GM19099 (cell line): ENCODE measurements at regions not wholly inside any gene's neighbourhood (a gene's known extent, or its start where the extent isn't known, plus 50 kb on each side); places are given as distances from the start of the nearest gene placed in this dataset.

ENCODE experiments used
- POLR2A ChIP-seq: IDR thresholded peaks from 3 replicates; pipeline ENCODE4 v1.6.1; 2011; ENCODE audit warnings: low read depth; ENCODE audit not compliant: insufficient read length; ENCODE audit errors: extremely low read depth

DNA sequence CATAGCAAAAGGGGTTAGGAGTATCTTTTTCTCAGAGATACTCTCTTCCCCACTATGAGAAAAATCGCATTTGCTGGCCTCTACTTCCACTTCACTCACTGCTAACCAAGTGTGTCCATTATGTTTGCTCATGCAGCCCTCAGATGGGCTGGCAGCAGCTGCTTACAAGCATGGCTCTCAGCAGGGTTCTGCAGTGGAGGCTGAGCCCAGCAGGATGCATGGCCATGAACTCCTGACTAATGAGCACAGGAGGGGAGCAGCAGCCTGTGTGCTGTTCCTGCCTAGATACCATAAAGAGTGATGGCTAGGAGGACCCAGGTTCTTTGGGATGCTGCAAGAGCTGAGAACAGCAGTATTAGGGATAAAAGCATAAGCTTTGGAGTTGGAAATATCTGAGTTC lies 316.9 kb upstream of the THSD7B start:
- no peak for TF ChIP-seq POLR2A

DNA sequence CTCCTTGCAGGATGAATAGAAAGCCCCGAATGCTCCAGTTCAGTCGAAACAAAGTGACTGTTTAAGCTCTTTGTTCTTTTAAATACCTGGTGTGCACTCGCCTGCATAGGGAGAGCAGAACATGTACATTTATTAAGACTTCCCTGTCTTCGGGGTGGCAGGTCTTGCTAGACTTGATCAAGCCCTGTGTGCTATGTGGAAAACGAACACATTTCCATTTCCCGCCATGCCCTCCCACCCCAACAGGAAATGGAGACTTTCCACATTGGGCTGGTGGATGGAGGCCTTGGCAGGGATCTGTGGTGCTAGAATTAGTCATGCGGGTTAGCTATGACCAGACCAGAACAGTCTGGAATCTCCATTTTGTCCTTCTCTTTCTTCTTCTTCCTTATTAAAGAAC lies 321.0 kb upstream of the THSD7B start:
- TF ChIP-seq POLR2A = no peak

DNA sequence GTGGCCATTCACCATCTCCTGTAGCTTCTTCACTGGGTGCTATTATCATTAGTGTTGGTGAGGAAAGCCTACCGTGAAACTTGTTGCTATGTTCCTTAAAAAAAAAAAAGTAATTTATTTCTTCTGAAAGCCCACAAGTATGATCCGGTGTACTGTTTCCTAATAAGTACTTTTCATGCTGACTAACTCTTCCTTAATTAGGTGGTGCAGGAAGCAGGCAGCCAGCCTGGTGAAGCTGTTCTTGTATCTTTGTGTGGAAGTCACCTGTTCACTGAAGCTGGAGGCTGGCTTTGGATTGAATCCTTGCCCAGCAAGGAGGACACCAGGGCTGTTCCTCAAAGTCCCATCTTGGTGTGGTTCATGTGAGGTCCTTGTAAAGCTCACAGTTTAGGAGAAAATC lies 321.7 kb upstream of the THSD7B start:
- no peak for TF ChIP-seq POLR2A

DNA sequence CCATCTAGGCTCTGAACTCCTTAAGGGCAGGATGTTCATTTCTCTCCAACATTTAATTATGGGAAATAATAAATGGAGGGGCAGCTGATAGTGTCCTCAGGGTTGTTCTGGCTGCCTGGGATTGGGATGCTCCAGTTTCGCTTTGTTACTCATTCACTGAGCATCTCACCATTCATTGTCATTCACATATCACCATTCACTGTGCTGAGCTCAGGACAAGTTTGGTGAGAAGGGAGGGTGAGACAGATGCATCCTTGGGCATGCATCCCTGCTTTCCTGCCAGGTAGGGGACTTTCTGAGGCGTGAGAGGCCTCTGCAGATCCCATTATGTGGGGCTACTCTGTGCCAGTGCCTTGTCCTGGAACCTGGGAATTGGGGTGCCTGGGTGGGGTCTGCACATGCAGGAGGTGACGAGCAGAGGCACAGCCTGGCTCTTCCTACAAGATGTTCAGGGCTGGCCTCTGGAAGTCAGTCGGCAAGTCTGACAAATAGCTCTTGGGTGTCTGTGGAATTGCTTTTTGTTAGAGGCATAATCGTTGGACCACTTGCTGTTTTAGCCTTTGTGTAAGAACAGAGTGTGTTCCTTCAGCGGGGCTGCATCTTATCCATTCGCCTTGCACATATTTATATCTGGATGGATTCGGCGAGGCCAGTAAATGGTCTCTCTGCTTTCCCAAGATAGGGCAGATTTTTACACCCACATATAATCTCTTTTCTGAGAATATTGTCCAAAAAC lies 323.2 kb upstream of the THSD7B start:
- TF ChIP-seq POLR2A = no peak

DNA sequence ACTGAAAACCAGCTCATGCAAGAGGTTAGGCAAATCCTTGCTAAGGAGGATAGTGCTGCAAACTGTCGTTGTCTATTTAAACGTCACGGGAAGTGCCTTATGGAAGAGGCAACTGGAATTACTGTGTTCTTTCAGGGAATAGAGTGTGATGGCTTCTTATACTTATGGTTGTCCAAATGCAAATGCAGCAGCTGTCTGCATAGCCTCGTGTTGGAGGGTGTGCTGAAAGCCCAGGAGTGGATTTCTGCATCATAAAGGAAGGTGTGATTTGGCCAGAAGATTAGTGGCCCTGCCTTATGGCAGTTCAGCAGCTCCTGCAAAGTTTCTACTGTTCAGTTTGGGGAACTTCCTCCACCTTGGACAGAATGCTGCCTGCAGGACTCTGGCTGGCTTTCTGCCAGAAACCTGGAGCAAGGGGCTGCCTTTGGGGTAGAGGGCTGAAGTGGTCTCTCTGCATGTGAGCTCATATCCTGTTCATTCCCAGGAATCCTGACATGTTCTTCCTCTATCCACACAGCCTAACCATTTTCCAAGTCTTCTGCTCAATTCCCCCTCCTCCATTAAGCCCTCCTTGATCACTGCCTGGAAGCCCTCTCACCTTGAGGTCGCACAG lies 321.2 kb upstream of the CXCR4 start:
- TF ChIP-seq POLR2A = no peak

DNA sequence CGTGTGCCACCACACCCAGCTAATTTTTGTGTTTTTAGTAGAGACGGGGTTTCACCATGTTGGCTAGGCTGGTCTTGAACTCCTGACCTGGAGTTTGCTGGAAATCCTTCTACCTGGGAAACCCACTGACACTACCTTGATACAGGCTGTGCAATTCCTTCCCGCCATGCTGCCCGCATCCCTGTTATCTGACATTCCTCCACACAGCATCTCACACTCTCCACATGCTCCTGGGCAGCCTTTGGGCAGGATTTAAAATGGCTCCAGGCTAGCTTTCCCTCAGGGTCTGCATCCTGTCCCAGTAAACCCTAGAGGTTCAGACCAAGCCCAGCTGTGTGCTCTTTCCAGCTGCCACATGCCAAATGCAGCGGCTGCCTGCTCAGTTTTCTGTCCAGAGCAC lies 319.5 kb upstream of the CXCR4 start:
- no peak for TF ChIP-seq POLR2A

DNA sequence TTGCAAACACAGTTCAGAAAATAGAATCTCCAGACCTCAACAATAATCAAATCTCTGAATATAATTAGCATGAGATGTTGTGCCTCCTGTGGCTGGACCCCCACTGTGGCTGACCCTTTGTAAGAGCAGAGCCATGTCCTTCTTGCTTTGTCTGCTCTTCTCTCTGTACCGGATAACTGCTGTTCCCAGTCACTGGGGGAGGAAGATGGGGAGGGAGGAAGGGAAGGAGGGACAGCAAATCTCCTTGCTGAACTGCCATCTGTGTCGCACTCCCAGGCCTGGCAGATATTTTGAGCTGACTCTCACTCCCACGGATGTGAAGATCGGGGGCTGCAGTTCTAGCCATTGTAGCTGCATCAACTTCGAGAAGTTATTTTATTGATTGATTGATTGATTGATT lies 319.0 kb upstream of the CXCR4 start:
- no peak for TF ChIP-seq POLR2A

DNA sequence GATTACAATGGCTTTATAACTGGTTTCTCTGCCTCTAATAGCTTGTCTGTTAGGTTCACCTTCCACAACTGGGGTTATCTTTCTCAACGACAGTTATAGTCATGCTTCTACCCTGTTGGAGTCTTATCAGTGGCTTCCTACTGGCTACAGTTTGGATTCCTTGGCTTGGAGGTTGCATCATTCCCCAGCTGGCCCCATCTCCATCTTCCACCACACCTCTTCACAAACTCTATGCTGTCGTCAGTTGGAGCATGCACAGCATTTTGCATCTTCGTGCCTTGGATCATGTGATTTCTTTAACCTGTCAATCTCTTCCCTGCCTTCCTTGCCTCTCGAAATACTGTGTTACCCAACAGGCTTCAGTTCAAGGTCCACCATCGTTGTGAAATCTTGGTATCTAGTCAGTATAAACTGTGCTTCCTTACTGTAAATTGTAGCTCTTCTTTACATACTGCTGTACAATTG lies 316.3 kb upstream of the CXCR4 start:
- TF ChIP-seq POLR2A = no peak

DNA sequence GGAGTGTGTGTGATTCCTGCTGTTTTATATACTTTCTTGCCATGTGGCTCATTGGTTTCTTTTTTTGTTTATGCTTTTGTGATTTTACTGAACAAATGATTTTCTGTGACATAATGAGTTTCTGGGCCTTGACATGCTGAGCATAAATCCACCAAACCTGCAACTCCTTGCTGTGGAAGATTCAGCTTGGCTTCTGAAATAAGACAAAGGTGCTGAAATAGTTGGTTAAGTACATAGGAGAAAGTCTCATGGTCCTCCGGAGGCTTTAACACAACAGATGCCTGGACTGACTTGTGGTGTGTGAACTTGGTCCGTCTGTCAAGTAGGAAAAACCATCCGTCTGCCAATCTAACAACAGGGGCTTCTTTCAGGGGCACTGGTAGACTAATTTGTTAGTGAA lies 315.3 kb upstream of the CXCR4 start:
- TF ChIP-seq POLR2A = no peak

DNA sequence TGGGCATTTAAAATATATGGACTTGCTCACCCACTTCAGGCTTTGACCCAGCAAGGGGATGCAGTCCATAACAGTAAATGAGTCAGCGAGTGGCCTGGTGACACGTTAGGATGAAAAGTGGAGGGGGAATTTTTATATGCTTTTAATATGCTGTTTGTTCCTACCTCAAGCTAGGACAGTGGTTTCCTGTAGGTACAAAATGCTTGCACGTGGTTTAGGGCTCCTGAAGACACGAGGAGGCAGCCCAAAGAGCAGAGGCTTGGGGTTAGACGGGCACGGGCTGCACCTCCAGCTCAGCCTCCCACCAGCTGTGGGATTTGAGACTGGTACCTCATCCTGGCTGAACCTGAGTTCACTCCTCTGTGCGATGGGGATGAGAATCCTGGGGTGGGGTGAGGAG lies 306.2 kb upstream of the CXCR4 start:
- no peak for TF ChIP-seq POLR2A

DNA sequence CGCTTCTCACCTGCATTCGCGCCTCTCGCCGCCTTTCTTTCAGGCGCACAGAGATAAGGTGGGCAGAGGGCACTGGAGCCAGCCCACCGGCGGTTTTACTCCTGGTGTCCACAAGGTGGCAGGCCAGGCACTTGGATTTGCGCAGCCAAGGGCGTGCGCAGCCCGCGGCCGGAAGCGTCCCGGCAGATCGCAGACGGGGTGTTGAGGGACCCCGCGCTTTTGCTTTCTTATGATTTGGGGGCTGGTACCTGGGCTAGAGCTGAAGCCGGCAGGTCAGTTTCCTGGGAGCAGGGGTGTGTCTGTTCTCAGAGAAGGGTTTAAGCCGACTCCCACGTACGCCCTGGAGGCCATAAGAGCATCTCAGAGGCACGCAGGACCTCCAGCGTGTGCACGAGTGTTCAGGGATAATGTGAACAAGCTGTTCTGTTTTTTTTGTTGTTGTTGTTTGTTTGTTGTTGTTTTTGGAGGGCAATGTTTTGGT lies 305.6 kb upstream of the CXCR4 start:
- no peak for TF ChIP-seq POLR2A

DNA sequence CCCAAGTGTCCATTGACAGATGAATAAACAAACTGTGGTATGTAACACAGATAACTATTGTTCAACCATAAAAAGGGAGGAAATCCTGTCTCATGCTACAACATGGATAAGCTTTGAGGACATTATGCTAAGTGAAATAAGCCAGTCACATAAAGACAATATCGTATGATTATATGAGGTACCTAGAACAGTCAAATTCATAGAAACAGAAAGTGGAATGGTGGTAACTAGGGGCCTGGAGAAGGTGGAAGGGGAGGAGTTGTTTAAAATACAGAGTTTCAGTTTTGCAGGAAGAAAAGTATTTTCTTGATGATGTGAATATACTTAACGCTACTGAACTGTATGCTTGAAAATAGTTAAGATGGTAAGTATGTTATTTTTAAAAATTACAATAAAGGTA lies 304.6 kb upstream of the CXCR4 start:
- TF ChIP-seq POLR2A = no peak

DNA sequence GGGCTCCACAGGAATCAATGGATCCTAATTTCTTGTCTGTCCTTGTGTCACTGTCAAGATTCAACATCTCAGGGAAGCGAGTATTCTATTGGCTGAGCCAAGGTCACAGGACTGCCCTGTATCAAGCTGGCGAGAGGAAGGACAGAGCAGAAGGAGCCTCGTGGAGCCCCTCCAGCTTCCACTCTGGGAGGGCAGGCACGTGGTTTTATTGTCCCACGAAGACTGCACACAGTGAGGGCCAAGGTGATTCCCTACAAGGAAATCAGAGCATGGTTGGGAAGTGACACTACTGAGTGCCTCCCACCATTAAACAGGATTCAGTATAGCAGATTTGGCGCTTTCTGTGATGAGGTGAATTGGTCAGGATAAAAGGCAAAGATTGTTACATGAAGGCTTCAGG lies 302.4 kb upstream of the CXCR4 start:
- no peak for TF ChIP-seq POLR2A

DNA sequence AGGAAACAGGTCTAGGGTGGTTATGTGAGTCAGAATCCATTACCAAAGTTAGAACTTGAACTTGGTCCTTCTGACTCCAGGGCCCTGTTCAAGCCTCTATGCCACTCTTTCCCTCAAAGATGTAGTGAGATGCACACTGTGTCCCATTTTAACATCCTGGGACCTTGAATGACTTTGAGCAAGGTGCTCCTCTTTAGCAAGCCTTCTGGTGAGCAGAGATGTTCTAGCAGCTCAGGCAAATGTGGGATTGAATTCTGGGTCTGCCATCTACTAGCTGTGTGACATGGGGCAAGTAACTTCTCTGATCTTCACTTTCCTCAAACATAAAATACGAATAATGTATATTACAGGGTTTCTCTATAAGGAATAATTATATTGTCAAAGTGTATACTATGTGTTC lies 294.0 kb upstream of the CXCR4 start:
- TF ChIP-seq POLR2A = no peak

DNA sequence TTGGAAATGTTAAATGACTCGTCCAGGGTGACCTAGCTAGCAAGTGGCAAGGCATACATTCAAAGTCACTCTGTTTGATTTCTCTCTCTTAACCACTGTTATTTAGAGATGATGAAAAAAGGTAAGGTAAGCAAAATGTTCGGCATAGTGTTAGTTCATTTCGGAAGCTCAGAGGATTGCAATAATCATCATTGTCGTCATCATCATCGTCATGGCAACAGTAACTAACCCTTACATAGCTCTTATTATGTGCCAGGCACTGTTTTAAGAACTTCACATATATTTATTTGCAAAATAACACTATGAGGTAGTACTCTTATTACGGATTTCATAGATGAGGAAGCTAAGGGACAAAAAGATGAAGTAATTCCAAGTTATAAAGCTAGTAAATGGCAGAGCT lies 292.7 kb upstream of the CXCR4 start:
- no peak for TF ChIP-seq POLR2A

DNA sequence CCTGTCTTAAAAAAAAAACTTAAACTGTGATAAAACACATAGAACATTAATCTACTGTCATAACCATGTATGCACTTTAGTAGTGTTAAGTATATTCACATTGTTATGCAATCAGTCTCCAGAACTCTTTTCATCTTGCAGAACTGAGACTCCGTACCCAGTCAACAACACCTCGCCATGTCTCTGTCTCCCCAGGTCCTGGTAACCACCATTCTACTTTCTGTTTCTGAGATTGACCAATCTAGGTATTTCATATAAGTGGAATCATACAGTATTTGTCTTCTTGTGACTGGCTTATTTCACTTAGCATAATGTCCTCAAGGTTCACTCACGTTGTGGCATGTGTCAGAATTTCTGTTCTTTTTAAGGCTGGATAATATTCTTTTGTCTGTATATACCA lies 290.8 kb upstream of the CXCR4 start:
- TF ChIP-seq POLR2A = no peak

DNA sequence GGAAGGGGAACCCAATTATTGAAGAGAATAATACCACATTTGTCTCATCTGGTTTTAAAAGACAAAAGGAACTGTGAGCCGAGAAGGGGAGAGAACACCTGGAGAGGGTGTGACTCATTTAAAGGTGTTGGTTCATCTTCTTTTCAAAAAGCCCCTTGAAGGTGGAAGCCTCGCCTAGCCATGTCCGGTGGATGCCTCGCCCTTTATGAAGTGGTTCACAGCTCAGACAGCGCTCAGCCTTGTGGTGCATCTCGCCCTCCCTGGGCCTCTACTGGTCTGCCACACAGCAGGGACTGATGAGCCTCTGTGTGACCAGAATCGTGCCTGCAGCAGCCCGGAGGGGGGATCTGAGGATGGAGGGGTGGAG lies 290.0 kb upstream of the CXCR4 start:
- TF ChIP-seq POLR2A = no peak
